GM12892 (cell line): ENCODE measurements at regions not wholly inside any gene's neighbourhood (a gene's known extent, or its start where the extent isn't known, plus 50 kb on each side); places are given as distances from the start of the nearest gene placed in this dataset.

Experiments used
- POLR2A ChIP-seq: IDR thresholded peaks from 2 replicates; pipeline ENCODE4 v1.6.1; 2011; ENCODE audit warnings: low read depth, low read length, control low read depth
- POLR2AphosphoS5 ChIP-seq: IDR thresholded peaks from 2 replicates; pipeline ENCODE4 v1.6.1; 2011; ENCODE audit warnings: low read depth, low read length, control low read depth

GRCh38 chr13:77416666-77417212 is 89.8 kb upstream of the MYCBP2 start:
- no peak for TF ChIP-seq POLR2A
- TF ChIP-seq POLR2AphosphoS5, result no peak
